Osteoblast (primary cell): ENCODE measurements at regions not wholly inside any gene's neighbourhood (a gene's known extent, or its start where the extent isn't known, plus 50 kb on each side); places are given as distances from the start of the nearest gene placed in this dataset.

Source experiments
- DNase-seq: peaks from one replicate; pipeline ENCODE4 v3.0.0; 2011; ENCODE audit warnings: low spot score, mixed read lengths; ENCODE audit not compliant: insufficient read length; ENCODE audit errors: missing footprints
- H2AFZ ChIP-seq: 2 replicates; pipeline ENCODE4 v1.6.0; 2011; ENCODE audit warnings: mild to moderate bottlenecking, low read length
- H3K27ac ChIP-seq: 2 replicates; pipeline ENCODE4 v1.5.1; 2011; ENCODE audit warnings: mild to moderate bottlenecking, low read depth, low read length, moderate library complexity
- H3K27me3 ChIP-seq: 2 replicates; pipeline ENCODE4 v1.6.0; 2012; ENCODE audit warnings: mild to moderate bottlenecking, control low read depth, inconsistent platforms, low read length, moderate library complexity; ENCODE audit not compliant: insufficient read depth
- H3K36me3 ChIP-seq: 2 replicates; pipeline ENCODE4 v1.5.1; 2011; ENCODE audit warnings: mild to moderate bottlenecking, low read length, control low read depth, moderate library complexity; ENCODE audit not compliant: insufficient read depth
- H3K4me1 ChIP-seq: 2 replicates; pipeline ENCODE4 v1.5.1; 2011; ENCODE audit warnings: mild to moderate bottlenecking, low read length, control low read depth, moderate library complexity; ENCODE audit not compliant: insufficient read depth
- H3K4me2 ChIP-seq: 2 replicates; pipeline ENCODE4 v1.6.0; 2011; ENCODE audit warnings: mild to moderate bottlenecking, low read length; ENCODE audit not compliant: insufficient read depth
- H3K4me3 ChIP-seq: fragments of 200-600 bp; sonication (generic); 3 replicates; pipeline ENCODE4 v1.5.1; 2012; ENCODE audit warnings: mild to moderate bottlenecking, low read length, inconsistent platforms; ENCODE audit not compliant: insufficient read depth
- H3K79me2 ChIP-seq: 2 replicates; pipeline ENCODE4 v1.6.0; 2012; ENCODE audit warnings: mild to moderate bottlenecking, low read length, control low read depth, inconsistent platforms; ENCODE audit not compliant: insufficient read depth
- H3K9me3 ChIP-seq: 2 replicates; pipeline ENCODE4 v1.5.1; 2011; ENCODE audit warnings: low read depth, low read length, control low read depth
- H4K20me1 ChIP-seq: 2 replicates; pipeline ENCODE4 v1.6.0; 2012; ENCODE audit warnings: mild to moderate bottlenecking, low read length, control low read depth; ENCODE audit not compliant: insufficient read depth
- CTCF ChIP-seq: IDR thresholded peaks from 2 replicates; pipeline ENCODE4 v1.5.1; 2011; ENCODE audit warnings: mild to moderate bottlenecking, low read depth, low read length, moderate library complexity; ENCODE audit errors: extremely low read depth

GRCh38 chr12:82529101-82529500 lies 157.6 kb upstream of the TMTC2 start:
- DNase-seq, result no peak
- no peaks in the 10 kb centered on the region for H3K79me2 ChIP-seq
- no peak for TF ChIP-seq CTCF
- H3K27ac ChIP-seq, result no peak overlapping the region
- H3K4me3 ChIP-seq, result no peak overlapping the region
- no peak overlapping the region for H2AFZ ChIP-seq
- no peaks in the 10 kb centered on the region for H3K27me3 ChIP-seq
- H3K4me2 ChIP-seq, result no peak overlapping the region
- H3K36me3 ChIP-seq, result no peaks in the 10 kb centered on the region
- H3K9me3 ChIP-seq, result no peaks in the 10 kb centered on the region
- no peaks in the 10 kb centered on the region for H3K4me1 ChIP-seq
- no peaks in the 10 kb centered on the region for H4K20me1 ChIP-seq

- Histone ChIP-seq H3K4me1 (no peaks in the 10 kb centered on the region), H3K27ac (no peak overlapping the region), H3K4me3 (no peak overlapping the region), H2AFZ (no peak overlapping the region), H3K4me2 (no peak overlapping the region), H3K9me3 (no peaks in the 10 kb centered on the region), H3K36me3 (no peaks in the 10 kb centered on the region), H4K20me1 (no peaks in the 10 kb centered on the region), H3K27me3 (no peaks in the 10 kb centered on the region), H3K79me2 (no peaks in the 10 kb centered on the region)
- no peak for TF ChIP-seq CTCF
- no peak for DNase-seq
Measured at GRCh38 chr12:82529954-82530353, 156.8 kb upstream of the TMTC2 start.

GRCh38 chr12:82530394-82530793 lies 156.3 kb upstream of the TMTC2 start:
- Histone ChIP-seq H3K4me1 (no peaks in the 10 kb centered on the region), H3K4me2 (no peak overlapping the region)
- no peak for TF ChIP-seq CTCF

GRCh38 chr12:82533341-82533740 lies 153.4 kb upstream of the TMTC2 start:
- Histone ChIP-seq H3K27me3 (no peaks in the 10 kb centered on the region), H3K4me1 (no peaks in the 10 kb centered on the region), H4K20me1 (no peaks in the 10 kb centered on the region), H3K79me2 (no peaks in the 10 kb centered on the region), H3K36me3 (no peaks in the 10 kb centered on the region), H2AFZ (no peak overlapping the region), H3K9me3 (no peaks in the 10 kb centered on the region), H3K4me2 (no peak overlapping the region), H3K27ac (no peak overlapping the region), H3K4me3 (no peak overlapping the region)
- TF ChIP-seq CTCF, result no peak
- no peak for DNase-seq

More at GRCh38 chr12:82530394-82530793, 156.3 kb upstream of the TMTC2 start:
- no peak for DNase-seq
- H3K79me2 ChIP-seq, result no peaks in the 10 kb centered on the region
- H3K9me3 ChIP-seq, result no peaks in the 10 kb centered on the region
- no peaks in the 10 kb centered on the region for H4K20me1 ChIP-seq
- no peak overlapping the region for H3K4me3 ChIP-seq
- no peaks in the 10 kb centered on the region for H3K36me3 ChIP-seq
- no peaks in the 10 kb centered on the region for H3K27me3 ChIP-seq
- no peak overlapping the region for H3K27ac ChIP-seq
- no peak overlapping the region for H2AFZ ChIP-seq
